ENCODE measurements at regions not wholly inside any gene's neighbourhood (a gene's known extent, or its start where the extent isn't known, plus 50 kb on each side); places are given as distances from the start of the nearest gene placed in this dataset.
"Not testable (repeated sequence)": the region's sequence is repeated elsewhere in the genome, so short reads cannot be mapped to it uniquely, and the experiment has no call there.

- no peak for DNase-seq
Observed at GRCh38 chr7:69438584-69439412, 159.5 kb upstream of the AUTS2 start.

GRCh38 chr7:69439636-69440325, 158.5 kb upstream of the AUTS2 start:
- DNase-seq, result no peak

DNA sequence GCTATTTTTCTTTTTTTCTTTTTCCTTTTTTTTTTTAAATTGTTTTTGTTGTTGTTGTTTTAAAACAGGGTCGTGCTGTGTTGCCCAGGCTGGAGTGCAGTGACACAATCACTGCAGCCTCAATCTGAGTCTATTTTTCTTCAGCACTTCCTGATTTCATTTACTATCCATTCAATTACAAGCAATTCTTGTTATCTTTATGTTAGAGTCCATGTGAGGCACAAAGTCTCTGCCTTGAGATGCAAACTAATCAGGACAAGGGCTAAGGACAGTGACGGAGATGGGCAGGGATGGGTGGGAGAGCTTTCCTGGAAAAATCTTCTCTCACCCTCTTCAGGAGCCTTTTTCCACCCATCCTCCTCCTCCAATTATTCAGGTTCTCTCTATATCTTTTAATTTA, 157.3 kb upstream of the AUTS2 start:
- no peak for DNase-seq

DNA sequence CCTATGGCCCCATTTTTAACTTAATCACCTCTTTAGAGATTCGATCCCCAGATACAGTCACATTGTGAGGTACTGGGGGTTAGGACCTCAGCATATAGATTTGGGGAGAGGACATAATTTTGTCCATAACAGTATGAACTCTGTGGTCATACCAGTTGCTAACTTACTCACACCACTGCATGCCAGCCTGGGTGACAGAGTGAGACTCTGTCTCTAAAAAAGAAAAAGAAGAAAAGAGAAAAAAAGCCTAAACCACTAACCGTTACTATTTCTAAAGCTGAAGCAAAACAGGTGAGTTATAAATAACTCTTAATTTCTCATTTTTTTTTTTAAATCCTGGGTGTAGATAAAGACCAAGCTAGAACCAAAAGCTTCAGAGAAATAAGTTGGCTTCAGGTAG, 155.1 kb upstream of the AUTS2 start:
- DNase-seq, result no peak

GRCh38 chr7:69445541-69445940, 152.7 kb upstream of the AUTS2 start:
- DNase-seq, result no peak

GRCh38 chr7:69446213-69446612, 152.1 kb upstream of the AUTS2 start:
- not testable (repeated sequence) for DNase-seq

DNA sequence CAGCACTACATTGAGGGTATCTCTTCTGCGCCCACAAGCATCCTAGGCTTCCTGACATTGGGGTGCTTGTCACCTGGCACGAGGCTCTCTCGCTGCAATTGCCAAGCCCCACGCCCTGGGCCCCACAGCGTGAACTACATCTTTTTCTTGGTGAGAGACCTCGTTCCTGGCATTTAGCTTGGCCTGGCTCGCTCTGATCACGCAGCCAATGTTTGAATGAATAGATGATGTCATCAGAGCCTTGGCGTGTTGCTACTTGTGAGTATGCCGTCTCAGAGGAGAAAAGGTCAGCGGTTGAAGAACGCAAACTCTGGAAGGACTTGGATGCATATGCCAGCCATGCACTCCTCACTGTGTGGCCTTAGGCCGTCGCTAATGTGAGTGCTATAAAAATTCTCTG, 150.2 kb upstream of the AUTS2 start:
- no peak for DNase-seq

DNA sequence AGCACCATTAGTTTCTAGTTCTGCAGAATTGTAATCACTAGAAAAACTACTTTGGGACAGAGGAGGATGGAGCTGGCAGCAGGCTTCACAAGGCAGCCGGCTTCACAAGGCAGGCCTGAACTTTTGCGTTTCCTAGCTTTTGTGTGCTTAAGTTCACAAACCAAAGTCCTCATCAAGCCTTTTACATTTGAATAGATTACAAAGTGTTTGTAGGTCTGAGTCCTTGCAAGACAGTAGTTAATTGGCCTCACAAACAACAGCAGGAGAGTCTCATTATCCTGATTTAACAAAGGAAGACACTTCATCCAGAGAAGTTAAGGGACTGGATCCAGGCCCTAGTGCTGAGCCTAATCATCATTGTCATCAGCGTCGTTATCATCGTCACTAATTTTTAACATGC, 147.8 kb upstream of the AUTS2 start:
- DNase-seq, result no peak

GRCh38 chr7:69451715-69452114, 146.6 kb upstream of the AUTS2 start:
- no peak for DNase-seq

DNA sequence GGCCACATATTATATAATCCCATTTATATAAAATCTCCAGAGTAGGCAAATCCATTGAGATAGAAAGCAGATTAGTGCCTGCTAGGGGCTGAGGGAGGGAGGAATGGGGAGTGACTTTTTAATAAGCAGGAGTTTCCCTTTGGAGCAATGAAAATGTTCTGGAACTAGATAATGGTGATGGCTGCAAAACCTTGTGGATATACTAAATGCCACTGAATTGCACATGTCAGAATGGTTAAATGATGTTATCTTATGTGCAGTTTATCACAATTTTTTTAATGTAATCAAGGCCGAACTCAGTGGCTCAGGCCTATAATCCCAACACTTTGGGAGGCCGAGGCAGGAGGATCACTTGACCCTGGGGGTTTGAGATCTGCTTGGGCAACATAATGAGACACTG, 145.5 kb upstream of the AUTS2 start:
- no peak for DNase-seq

- no peak for DNase-seq
Observed at GRCh38 chr7:69457595-69458504, 140.4 kb upstream of the AUTS2 start.

- DNase-seq, result no peak
Observed at GRCh38 chr7:69464035-69464434, 134.2 kb upstream of the AUTS2 start.

- DNase-seq, result no peak
Observed at GRCh38 chr7:69465262-69465661, 133.0 kb upstream of the AUTS2 start.

DNA sequence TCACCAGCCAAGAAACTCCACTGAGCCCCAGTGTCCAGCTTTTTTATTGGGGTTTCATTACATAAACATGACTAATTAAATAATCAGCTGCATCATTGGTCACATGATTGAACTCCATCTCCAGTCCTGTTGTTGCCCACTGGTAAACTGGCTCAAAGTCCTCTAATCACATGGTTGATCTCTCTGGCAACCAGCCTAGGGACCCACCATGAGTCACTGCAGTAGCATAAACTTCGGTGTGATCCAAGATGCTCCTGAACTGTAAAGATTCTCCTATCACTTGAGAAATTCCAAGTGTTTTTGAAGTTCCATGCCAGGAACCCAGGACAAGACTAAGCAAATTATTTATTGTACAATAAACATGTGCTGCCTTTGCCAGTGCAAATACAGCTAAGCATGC, 130.4 kb upstream of the AUTS2 start:
- no peak for DNase-seq

- DNase-seq, result no peak
Observed at GRCh38 chr7:69476416-69476815, 121.9 kb upstream of the AUTS2 start.

DNA sequence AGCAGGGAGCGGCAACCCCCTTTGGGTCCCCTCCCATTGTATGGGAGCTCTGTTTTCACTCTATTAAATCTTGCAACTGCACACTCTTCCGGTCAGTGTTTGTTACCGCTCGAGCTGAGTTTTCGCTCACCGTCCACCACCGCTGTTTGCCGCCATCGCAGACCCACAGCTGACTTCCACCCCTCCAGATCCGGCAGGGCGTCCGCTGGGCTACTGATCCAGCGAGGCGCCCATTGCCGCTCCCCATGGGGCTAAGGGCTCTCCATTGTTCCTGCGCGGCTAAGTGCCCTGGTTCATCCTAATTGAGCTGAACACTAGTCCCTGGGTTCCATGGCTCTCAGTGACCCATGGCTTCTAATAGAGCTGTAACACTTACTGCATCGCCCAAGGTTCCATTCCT, 115.6 kb upstream of the AUTS2 start:
- DNase-seq, result no peak

- no peak for DNase-seq
Observed at GRCh38 chr7:69489533-69489932, 108.7 kb upstream of the AUTS2 start.

GRCh38 chr7:69498671-69499070, 99.6 kb upstream of the AUTS2 start:
- DNase-seq, result no peak

GRCh38 chr7:69502358-69502757, 95.9 kb upstream of the AUTS2 start:
- DNase-seq, result no peak

DNA sequence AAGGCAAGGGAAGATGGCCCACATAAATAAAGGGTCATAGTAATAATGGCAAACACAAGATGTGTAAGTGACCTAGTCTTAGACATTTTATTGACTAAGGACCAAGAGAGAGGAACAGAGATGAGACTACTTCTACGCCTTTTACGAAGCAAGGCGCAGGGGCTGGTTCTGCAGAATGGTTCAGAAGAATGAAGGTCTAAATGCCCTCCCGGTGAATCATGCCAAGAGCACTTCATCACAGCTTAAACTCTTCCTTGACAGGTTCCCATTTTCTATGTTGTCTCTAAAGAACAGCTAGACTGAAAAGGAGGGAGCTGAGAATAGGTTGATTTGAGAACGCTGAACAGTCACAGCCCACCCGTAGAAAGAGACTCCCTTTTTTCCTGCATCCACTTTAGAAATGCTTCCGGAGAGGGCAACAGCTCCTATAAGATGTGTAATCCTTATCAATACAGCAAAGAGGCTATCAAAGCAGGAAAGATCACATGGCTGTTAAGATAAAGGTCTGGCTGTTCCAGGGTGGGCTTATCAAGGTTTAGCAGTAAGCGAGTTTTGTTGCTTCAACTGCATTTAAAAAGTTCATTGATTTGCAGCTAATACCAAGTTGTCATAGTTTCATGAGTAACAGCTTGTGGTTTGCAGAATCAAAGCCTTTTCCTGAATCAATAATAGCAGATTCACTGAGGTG, 93.4 kb upstream of the AUTS2 start:
- DNase-seq, result no peak

- DNase-seq, result no peak
Observed at GRCh38 chr7:69508736-69509135, 89.5 kb upstream of the AUTS2 start.

GRCh38 chr7:69510114-69510513, 88.2 kb upstream of the AUTS2 start:
- DNase-seq, result no peak

Measured in NK-92 treated with Interleukin-12 subunit alpha and Interleukin-12 subunit beta, amount 100 ng/mL, for 24 hours (cell line).